ENCODE measurements at regions not wholly inside any gene's neighbourhood (a gene's known extent, or its start where the extent isn't known, plus 50 kb on each side); places are given as distances from the start of the nearest gene placed in this dataset.

DNA sequence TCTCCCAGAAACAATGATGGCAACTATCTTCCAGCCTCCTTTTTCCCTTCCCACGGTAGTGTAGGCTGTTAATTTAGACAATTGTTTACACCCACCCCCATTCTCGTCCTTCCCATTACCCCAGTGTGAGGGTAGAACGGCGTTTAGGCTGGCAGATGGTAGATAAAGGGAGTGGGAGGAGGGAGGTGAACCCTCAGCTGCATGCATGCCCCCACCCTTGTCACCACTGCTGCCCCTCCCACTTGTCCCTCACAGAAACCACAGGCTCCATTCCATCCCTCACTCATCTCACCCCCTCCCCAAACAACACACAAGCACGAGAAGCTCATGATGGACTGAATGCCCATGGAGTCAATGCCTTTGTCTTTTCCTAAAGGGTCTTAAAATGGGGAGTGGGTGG, 107.9 kb upstream of the PARD3B start:
- ChIA-PET CTCF (no interaction called here), POLR2A (no interaction called here)
- TF ChIP-seq, protein P1, sequence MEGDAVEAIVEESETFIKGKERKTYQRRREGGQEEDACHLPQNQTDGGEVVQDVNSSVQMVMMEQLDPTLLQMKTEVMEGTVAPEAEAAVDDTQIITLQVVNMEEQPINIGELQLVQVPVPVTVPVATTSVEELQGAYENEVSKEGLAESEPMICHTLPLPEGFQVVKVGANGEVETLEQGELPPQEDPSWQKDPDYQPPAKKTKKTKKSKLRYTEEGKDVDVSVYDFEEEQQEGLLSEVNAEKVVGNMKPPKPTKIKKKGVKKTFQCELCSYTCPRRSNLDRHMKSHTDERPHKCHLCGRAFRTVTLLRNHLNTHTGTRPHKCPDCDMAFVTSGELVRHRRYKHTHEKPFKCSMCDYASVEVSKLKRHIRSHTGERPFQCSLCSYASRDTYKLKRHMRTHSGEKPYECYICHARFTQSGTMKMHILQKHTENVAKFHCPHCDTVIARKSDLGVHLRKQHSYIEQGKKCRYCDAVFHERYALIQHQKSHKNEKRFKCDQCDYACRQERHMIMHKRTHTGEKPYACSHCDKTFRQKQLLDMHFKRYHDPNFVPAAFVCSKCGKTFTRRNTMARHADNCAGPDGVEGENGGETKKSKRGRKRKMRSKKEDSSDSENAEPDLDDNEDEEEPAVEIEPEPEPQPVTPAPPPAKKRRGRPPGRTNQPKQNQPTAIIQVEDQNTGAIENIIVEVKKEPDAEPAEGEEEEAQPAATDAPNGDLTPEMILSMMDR (IDR thresholded peaks at IDR 0.05; ENCODE audit: control extremely low read depth, extremely low read depth, low read depth, missing control alignments), result no peak
- no peak for DNase-seq (ENCODE audit: extremely low spot score)

DNA sequence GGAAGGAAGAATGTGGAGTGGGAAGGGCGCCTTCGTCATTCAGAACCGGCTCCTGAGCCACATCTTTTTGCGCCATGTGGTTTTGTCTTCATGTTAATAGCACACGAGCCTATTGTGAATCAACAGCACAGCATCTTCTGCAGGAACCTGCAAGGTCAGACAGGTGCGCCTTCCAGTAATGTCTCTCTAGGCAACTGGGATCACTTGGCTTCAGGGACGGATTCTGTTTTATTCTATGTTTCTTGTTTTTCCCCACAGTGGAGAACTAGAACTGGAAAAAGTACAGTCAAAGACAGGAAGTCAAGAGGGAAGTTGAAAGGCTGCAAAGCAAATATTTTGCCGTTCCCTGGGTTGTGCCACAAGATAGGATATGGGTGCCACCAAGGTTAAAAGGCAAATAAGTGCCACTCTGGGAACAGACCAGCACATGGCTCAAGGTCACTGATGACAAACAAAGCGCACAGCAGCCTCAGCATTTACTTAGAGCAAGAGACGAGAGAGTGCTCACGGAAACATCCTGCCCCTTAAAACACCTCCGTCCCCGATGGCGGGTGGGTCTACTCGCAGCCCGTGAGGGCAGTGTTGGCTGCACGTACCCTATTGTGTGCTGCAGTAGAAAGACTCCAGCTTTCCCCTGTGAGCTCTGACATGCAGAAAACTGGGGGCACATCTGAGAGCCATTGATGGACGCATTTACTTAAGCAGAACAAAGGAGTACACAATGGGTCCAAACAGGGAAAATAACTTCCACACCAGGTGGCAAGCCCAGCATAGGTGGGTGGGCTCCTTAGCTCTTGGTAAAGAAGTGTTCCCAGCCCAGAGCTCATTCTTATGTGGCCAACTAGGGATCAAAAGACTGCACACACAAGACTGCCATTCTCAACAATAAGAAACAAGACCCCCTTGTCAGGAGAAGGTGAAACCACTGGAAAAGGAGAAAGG, 107.2 kb upstream of the PARD3B start:
- no peak for DNase-seq (ENCODE audit: extremely low spot score)
- CTCF ChIA-PET, result no interaction called here
- POLR2A ChIA-PET, result no interaction called here
- TF ChIP-seq, protein P1 (IDR thresholded peaks at IDR 0.05; ENCODE audit: control extremely low read depth, extremely low read depth, low read depth, missing control alignments), result no peak

DNA sequence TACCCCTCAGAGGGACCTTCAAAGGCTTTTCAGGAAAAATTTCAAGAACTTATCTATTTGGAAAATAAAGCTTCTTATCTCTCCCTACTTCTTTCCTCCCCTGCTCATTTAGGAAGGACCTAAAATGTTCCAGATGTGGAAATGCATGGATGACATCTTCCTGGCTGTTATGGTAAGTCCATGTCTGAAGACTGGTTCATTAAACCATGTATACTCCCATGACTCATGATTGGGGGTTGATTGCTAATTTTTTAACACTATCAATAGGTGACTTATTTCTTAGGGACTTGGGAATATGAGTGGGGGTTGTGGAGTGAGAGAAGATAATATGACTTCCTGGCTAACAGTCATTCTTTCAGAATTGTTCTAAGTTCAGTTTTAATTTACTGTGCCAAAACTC, 104.0 kb upstream of the PARD3B start:
- POLR2A ChIA-PET, result no interaction called here
- no peak for DNase-seq (ENCODE audit: extremely low spot score)
- TF ChIP-seq, protein P1 (IDR thresholded peaks at IDR 0.05; ENCODE audit: control extremely low read depth, extremely low read depth, low read depth, missing control alignments), result no peak
- CTCF ChIA-PET, result no interaction called here

DNA sequence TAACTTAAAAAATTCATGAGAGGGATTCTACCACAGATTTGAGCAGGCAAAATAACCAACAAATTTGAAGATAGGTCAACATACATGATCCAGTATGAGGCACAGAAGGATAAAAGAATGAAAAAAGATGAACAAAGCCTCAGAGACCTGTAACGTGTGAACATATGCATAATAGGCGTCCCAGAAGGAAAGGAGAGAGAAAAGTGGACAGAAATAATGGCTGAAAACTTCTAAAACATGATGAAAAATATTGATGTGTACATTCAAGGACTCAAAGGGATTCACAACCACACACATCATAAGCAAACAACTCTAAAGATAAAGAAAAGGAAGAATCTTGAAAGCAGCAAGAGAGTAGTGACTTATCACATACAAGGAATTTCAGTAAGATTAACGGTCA, 100.1 kb upstream of the PARD3B start:
- TF ChIP-seq, protein P1 (IDR thresholded peaks at IDR 0.05; ENCODE audit: control extremely low read depth, extremely low read depth, low read depth, missing control alignments), result no peak
- CTCF ChIA-PET, result no interaction called here
- POLR2A ChIA-PET, result no interaction called here
- no peak for DNase-seq (ENCODE audit: extremely low spot score)

DNA sequence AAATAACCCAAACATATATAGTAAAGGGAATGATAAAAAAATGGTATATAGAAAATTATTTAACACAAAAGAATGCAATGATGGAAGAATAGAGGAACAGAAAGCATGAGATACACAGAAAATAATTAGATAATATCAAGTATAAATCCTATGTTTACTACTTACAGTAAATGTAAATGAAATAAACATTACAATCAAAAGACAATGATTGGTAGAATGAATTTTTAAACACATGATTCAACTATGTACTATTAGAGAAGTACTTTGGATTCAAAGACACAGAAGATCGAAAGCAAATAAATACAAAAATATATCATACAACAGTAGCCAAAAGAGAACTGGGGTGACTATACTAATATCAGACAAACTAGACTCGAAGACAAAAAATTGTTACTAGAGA, 97.6 kb upstream of the PARD3B start:
- ChIA-PET CTCF (no interaction called here), POLR2A (no interaction called here)
- DNase-seq (ENCODE audit: extremely low spot score), result no peak
- TF ChIP-seq, protein P1 (IDR thresholded peaks at IDR 0.05; ENCODE audit: control extremely low read depth, extremely low read depth, low read depth, missing control alignments), result no peak

DNA sequence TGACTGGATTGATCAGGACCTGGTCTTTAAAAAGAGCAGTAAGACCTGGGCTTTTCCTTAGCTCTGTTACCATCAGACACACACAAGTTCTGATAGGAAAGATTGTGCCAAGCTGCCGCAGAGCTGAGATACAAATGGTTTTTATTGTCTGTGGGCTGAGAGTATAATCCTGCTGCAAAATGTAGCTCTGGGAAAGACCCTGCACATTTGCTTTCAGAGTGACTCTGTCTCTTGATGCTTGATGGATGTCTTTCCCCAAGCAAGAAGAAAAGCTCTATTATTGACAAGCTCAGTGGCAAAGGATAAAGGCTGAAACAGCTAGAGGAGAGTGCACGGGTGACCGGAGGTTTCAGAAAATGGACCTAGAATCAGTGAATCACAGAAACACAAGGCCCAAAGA, 95.3 kb upstream of the PARD3B start:
- ChIA-PET POLR2A (interaction anchor here (0.6 kb wide), 1 partner anchor 1548 kb away, joined by 7 read pairs; no protein-coding TSS in a partner anchor), CTCF (interaction anchor here (1.3 kb wide), 1 partner anchor 17 kb away, joined by 3 read pairs; no protein-coding TSS in a partner anchor)
- TF ChIP-seq, protein P1 (IDR thresholded peaks at IDR 0.05; ENCODE audit: control extremely low read depth, extremely low read depth, low read depth, missing control alignments), result no peak
- no peak for DNase-seq (ENCODE audit: extremely low spot score)

Data from GM10248 (cell line).